Brain microvascular endothelial cell (primary cell): ENCODE measurements at regions not wholly inside any gene's neighbourhood (a gene's known extent, or its start where the extent isn't known, plus 50 kb on each side); places are given as distances from the start of the nearest gene placed in this dataset.

Source experiments
- DNase-seq: peaks from one replicate; pipeline ENCODE4 v3.0.0-alpha.2; 2020
- H3K27ac ChIP-seq: fragments of 250-450 bp; sonication (Bioruptor Pico); 2 replicates; pipeline ENCODE4 v1.5.1; 2020; ENCODE audit warnings: mild to moderate bottlenecking, moderate library complexity
- H3K27me3 ChIP-seq: fragments of 250-450 bp; sonication (Bioruptor Pico); replicated peaks from 2 replicates; pipeline ENCODE4 v1.5.1; 2020; ENCODE audit warnings: mild to moderate bottlenecking
- H3K36me3 ChIP-seq: fragments of 250-450 bp; sonication (Bioruptor Pico); replicated peaks from 2 replicates; pipeline ENCODE4 v1.5.1; 2020; ENCODE audit warnings: mild to moderate bottlenecking
- H3K4me3 ChIP-seq: 2 replicates; pipeline ENCODE4 v1.5.1; 2011; ENCODE audit warnings: low read depth, mild to moderate bottlenecking, control low read depth, low read length, moderate library complexity
- in situ Hi-C: cut with HindIII; loops from 2 replicates; pipeline ENCODE4 v1.10.0; 2017; ENCODE audit warnings: low sequenced_read_pairs, low pct_ligation_motif_present
- TF ChIP-seq, protein P1 (sequence below): IDR thresholded peaks from 2 replicates; pipeline ENCODE4 v1.5.1; 2011; ENCODE audit warnings: low read depth, mild to moderate bottlenecking, moderate library complexity, low read length, control low read depth, inconsistent platforms; ENCODE audit errors: missing control alignments

GRCh38 chr2:189276277-189276676 lies 96.7 kb upstream of the COL5A2 start:
- TF ChIP-seq, protein P1, sequence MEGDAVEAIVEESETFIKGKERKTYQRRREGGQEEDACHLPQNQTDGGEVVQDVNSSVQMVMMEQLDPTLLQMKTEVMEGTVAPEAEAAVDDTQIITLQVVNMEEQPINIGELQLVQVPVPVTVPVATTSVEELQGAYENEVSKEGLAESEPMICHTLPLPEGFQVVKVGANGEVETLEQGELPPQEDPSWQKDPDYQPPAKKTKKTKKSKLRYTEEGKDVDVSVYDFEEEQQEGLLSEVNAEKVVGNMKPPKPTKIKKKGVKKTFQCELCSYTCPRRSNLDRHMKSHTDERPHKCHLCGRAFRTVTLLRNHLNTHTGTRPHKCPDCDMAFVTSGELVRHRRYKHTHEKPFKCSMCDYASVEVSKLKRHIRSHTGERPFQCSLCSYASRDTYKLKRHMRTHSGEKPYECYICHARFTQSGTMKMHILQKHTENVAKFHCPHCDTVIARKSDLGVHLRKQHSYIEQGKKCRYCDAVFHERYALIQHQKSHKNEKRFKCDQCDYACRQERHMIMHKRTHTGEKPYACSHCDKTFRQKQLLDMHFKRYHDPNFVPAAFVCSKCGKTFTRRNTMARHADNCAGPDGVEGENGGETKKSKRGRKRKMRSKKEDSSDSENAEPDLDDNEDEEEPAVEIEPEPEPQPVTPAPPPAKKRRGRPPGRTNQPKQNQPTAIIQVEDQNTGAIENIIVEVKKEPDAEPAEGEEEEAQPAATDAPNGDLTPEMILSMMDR: no peak
- Histone ChIP-seq H3K27ac (peak overlapping the region; percentile 82), H3K27me3 (no peaks in the 10 kb centered on the region), H3K36me3 (no peaks in the 10 kb centered on the region), H3K4me3 (no peak overlapping the region)
- peak; percentile 68 for DNase-seq
- in situ Hi-C loops: no loop called here

- no peak for DNase-seq
- in situ Hi-C loops: no loop called here
- Histone ChIP-seq H3K4me3 (no peak overlapping the region), H3K36me3 (no peaks in the 10 kb centered on the region), H3K27ac (no peak overlapping the region), H3K27me3 (no peaks in the 10 kb centered on the region)
- TF ChIP-seq, protein P1: no peak
Measured at GRCh38 chr2:189281201-189281600, 101.6 kb upstream of the COL5A2 start.

- H3K27ac ChIP-seq: peak overlapping the region; percentile 90
- H3K27me3 ChIP-seq: no peaks in the 10 kb centered on the region
- TF ChIP-seq, protein P1: no peak
- peak; percentile 34 for DNase-seq
- no peak overlapping the region for H3K4me3 ChIP-seq
- in situ Hi-C loops: no loop called here
- H3K36me3 ChIP-seq: no peaks in the 10 kb centered on the region
Measured at GRCh38 chr2:189285349-189285748, 105.8 kb upstream of the COL5A2 start.

GRCh38 chr2:189285962-189286645 lies 106.5 kb upstream of the COL5A2 start:
- in situ Hi-C loops: no loop called here
- no peaks in the 10 kb centered on the region for H3K27me3 ChIP-seq
- TF ChIP-seq, protein P1: no peak
- H3K4me3 ChIP-seq: no peak overlapping the region
- DNase-seq: peak; percentile 91
- peak overlapping the region; percentile 90 for H3K27ac ChIP-seq
- H3K36me3 ChIP-seq: no peaks in the 10 kb centered on the region

DNA sequence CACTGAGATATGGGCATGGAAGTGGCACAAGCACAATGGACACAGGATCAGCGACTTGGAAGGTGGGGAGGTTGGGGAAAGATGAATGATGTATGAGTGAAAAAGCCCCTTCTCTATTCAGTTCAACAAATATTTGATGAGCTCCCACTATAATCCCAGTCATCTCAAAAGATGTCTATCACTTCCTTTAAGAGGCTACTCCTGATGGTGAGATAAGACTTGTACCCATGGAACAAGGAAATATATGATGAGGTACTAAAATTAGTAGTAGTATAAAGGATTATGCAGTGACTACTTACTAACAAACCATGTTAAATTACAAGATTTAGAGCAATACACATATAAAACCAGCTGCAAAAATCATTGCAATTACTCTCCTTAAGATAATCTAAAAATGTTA lies 107.8 kb upstream of the COL5A2 start:
- Histone ChIP-seq H3K27ac (peak overlapping the region; percentile 90), H3K36me3 (no peaks in the 10 kb centered on the region), H3K27me3 (no peaks in the 10 kb centered on the region), H3K4me3 (no peak overlapping the region)
- no peak for DNase-seq
- TF ChIP-seq, protein P1: no peak
- in situ Hi-C loops: no loop called here
